ENCODE measurements at regions not wholly inside any gene's neighbourhood (a gene's known extent, or its start where the extent isn't known, plus 50 kb on each side); places are given as distances from the start of the nearest gene placed in this dataset.

GRCh38 chr22:47292546-47293320 is 530.3 kb downstream of the TBC1D22A start:
- H3K4me3 ChIP-seq (ENCODE audit: low read depth, low read length) = no peak overlapping the region
- TF ChIP-seq CTCF (IDR thresholded peaks at IDR 0.05; ENCODE audit: borderline replicate concordance, insufficient read depth, low read depth, low read length) = no peak

GRCh38 chr22:47291565-47292495 is 529.4 kb downstream of the TBC1D22A start:
- H3K4me3 ChIP-seq (ENCODE audit: low read depth, low read length) = no peak overlapping the region
- TF ChIP-seq CTCF (IDR thresholded peaks at IDR 0.05; ENCODE audit: borderline replicate concordance, insufficient read depth, low read depth, low read length) = no peak

GRCh38 chr22:47290706-47291430 is 528.4 kb downstream of the TBC1D22A start:
- H3K4me3 ChIP-seq (ENCODE audit: low read depth, low read length) = no peak overlapping the region
- no peak for TF ChIP-seq CTCF (IDR thresholded peaks at IDR 0.05; ENCODE audit: borderline replicate concordance, insufficient read depth, low read depth, low read length)

- TF ChIP-seq CTCF (IDR thresholded peaks at IDR 0.05; ENCODE audit: borderline replicate concordance, insufficient read depth, low read depth, low read length) = no peak
- H3K4me3 ChIP-seq (ENCODE audit: low read depth, low read length) = no peak overlapping the region
Measured at GRCh38 chr22:47289336-47289985, 527.0 kb downstream of the TBC1D22A start.

GRCh38 chr22:47288680-47289079 is 526.2 kb downstream of the TBC1D22A start:
- no peak overlapping the region for H3K4me3 ChIP-seq (ENCODE audit: low read depth, low read length)
- no peak for TF ChIP-seq CTCF (IDR thresholded peaks at IDR 0.05; ENCODE audit: borderline replicate concordance, insufficient read depth, low read depth, low read length)

GRCh38 chr22:47287516-47287915 is 525.1 kb downstream of the TBC1D22A start:
- no peak overlapping the region for H3K4me3 ChIP-seq (ENCODE audit: low read depth, low read length)
- no peak for TF ChIP-seq CTCF (IDR thresholded peaks at IDR 0.05; ENCODE audit: borderline replicate concordance, insufficient read depth, low read depth, low read length)
